Heart left ventricle (tissue), 13 donors: ENCODE measurements at regions not wholly inside any gene's neighbourhood (a gene's known extent, or its start where the extent isn't known, plus 50 kb on each side); places are given as distances from the start of the nearest gene placed in this dataset.

Experiments
- CTCF ChIP-seq, 12 donors: fragments of 200-600 bp; sonication (generic) in 4 of 12; IDR thresholded peaks; one replicate each; pipeline versions ENCODE4 v1.5.0 to v1.8.0; 2018 to 2022; ENCODE audit warnings: antibody characterized with exemption in 12 of 12, mild to moderate bottlenecking in 5 of 12
- POLR2A ChIP-seq, 2 donors: fragments of 450-650 bp; IDR thresholded peaks; one replicate each; pipeline ENCODE4 v1.6.1; 2017; ENCODE audit warnings: antibody characterized with exemption in 2 of 2, mild to moderate bottlenecking in 2 of 2, moderate library complexity in 2 of 2
- donor health status: ischemic (EF 13 %, LVEDD 7.1; RV severe dilation, severe dysfunction).
- donor health status: DM: no; HTN: yes; CAD: no.
- donor health status: DM: no; HTN: no; CAD: no.
- donor health status: ischemic (EF 25% LVEDD 6.9; RV normal size, moderate dysfunction).
- donor health status: ischemic (EF 25% LVEDD 5.7; RV mildly dilated, moderate dysfunction).
- donor health status: ischemic (EF 35%, LVEDD 5.7; RV mildly dilated, moderate dysfunction).
- donor health status: nonischemic (EF 11% LVEDD 7.7; RV severe dilation, severe dysfunction).
- donor health status: DM: yes; HTN: yes; CAD: no.
- donor health status: PGD.
- donor health status: ischemic (EF 29% LVEDD 5.4; RV normal size, mild dysfunction).
- donor health status: nonischemic (EF 23%, LVEDD 6.1; RV moderate dilation, normal function).

DNA sequence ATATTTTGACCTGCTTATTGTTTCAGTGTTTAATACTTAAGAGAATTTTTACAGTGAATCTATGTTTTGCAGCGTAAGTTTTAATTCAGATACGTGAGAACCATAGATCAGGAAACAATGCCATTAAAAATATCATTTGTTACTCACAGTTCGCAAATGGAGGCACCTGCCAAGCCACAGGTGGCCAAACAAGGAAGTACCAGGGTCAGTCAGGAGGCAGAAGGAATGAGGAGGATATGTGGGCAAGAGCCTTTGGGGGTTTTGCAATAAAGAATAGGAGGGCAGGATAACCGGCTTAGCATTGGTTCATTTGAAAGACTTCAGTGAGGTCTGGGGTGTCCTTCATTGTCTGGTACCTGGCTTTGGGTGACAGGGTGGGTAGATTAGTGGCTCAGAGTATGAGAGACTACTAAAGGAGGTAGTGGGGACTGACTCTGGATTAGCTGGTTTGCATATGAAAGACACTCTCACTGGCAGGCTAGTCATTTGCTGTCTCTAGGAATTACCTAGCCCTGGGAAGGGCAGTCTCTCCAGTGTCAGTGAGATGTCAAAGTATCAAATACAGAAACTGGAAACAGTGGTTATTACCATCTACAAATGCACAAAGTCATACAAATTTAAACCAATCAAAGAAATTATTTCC is 132.2 kb upstream of the CAV2 start:
- no peak for TF ChIP-seq CTCF (IDR thresholded peaks at IDR 0.05)
- TF ChIP-seq POLR2A (IDR thresholded peaks at IDR 0.05): no peak
